T1000 (cell line): ENCODE measurements at regions not wholly inside any gene's neighbourhood (a gene's known extent, or its start where the extent isn't known, plus 50 kb on each side); places are given as distances from the start of the nearest gene placed in this dataset.
"Not testable (repeated sequence)": the region's sequence is repeated elsewhere in the genome, so short reads cannot be mapped to it uniquely, and the experiment has no call there.

Experiments
- DNase-seq: peaks from one replicate; lab custom pipeline; 2025; ENCODE audit warnings: mixed read lengths; lab: John Stamatoyannopoulos, UW

DNA sequence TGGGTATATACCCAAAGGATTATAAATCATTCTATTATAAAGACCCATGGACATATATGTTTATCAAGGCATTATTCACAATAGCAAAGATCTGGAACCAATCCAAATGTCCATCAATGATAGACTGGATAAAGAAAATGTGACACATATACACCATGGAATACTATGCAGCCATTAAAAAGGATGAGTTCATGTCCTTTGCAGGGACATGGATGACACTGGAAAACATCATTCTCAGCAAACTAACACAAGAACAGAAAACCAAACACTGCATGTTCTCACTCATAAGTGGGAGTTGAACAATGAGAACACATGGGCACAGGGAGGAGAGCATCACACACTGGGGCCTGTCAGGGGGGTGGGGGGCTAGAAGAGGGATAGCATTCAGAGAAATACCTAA, 136.9 kb upstream of the ST8SIA4 start:
- not testable (repeated sequence) for DNase-seq

DNA sequence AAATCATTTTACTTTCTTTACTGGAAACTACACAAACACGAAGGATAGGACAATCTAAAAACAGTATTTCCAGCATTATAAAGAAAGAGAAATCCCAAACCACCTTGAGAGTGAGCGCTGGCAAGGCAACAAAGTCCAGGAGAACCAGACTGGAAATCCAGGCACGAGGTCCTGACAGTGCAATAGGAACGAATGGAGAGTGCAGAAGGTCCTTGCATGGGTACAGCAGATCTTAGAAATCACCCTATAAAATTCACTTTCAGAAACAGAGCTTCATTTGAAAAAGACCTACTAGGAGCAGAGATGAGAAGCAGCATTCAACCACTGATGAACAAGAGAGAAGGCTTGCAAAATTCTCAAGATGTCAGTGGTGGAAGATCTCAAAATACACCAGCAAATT, 133.7 kb upstream of the ST8SIA4 start:
- DNase-seq: no peak

DNA sequence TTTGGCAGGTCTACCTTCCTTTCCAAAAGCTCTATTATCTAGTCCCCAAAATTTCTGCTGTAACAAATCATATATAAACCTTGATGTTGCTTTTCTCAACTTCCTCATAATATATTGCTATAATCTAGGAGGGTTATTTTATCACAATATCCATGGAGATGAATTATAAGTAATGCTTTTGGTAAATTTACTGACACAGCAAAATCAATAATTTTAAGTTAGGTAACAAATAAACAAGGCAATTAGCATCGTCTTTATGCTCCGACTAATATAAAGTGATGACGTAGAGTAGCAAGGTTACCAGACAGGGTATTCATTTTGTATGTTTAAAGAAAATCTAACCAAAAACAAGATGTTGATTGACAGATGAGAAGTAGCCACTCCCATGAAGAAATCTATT, 132.3 kb upstream of the ST8SIA4 start:
- DNase-seq: no peak

DNA sequence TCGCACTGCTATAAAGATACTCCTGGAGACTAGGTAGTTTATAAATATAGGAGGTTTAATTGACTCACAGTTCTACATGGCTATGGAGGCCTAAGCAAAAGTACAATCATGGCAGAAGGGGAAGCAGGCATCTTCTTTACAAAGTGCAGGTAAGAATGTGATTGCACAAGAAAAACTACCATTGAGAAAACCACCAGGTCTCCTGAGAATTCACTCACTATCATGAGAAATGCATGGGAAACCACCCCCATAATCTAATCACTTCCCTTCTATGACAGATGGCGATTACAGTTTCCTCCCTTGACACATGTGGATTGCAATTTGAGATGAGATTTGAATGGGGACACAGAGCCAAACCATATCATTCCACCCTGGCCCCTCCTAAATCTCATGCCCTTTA, 121.2 kb upstream of the ST8SIA4 start:
- DNase-seq: no peak

DNA sequence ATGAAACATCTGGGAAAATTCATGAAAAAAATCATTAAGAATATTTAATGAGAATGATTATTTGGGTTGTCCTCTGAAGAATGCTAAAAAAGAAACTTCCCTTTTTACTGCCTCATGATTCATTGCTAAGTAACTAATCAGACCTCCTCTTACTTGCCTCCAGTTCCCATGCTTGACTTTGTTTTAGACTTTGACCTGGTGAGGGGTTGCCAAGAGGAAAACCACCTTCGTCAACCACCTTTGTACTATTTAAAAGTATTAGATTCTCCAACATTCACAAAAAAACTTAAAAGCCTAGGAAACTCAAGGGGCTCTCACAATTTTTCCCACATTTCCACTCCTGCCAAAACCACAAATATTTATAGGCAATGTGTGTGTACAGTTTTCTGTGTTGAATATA, 115.2 kb upstream of the ST8SIA4 start:
- no peak for DNase-seq

DNA sequence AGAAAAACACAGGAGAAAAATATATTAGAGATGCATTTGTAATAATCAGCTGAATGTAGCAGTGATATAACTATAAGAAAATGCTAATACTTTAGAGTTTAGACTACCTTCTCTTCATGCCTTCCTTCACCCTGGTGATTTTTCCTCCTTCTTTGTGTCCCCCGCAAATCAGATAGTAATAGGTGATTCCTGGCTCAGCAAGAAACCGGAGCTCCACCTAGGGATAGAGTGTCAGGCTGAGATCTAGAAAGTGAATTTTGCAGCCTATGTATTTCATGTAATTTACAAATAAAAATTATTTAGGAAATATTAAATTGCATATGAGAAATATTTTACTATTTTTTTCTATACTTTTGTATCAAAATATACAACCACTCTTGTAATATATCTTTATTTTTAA, 109.8 kb upstream of the ST8SIA4 start:
- DNase-seq: no peak

DNA sequence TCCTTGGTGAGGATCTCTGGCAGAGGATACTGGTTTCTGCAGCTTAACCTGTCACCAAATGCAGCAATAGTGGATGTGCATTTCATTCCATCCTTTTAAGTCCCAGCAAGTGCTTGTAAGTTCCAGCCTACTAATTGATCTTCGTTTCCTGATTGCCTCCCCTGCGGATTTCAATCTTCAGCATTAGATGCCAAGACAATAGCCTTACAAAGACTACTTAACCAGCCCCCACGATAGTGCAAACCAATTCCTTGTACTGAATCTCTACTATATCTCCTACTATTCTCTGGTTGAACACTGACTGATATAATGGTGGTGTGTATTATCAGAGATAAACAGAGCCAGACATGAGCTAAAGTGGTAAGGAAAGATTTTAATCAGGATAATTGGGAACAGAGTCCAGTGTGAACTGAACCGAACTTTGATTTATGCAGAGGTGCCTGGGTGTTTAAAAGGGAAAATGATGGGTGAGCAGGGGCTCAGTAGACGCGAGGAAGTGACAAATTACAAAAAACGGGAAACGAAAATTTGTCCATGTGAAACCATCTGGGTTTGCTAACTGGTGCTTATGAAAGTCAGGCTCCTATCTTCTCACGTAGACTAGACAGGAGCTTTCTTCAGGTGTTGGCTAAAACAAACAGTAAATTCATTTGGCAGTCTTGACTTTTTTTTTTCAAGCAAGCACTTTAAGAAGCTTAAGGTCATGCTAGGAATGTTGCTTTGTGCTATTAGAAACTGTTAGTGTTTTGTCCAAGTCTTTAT, 106.9 kb upstream of the ST8SIA4 start:
- no peak for DNase-seq

DNA sequence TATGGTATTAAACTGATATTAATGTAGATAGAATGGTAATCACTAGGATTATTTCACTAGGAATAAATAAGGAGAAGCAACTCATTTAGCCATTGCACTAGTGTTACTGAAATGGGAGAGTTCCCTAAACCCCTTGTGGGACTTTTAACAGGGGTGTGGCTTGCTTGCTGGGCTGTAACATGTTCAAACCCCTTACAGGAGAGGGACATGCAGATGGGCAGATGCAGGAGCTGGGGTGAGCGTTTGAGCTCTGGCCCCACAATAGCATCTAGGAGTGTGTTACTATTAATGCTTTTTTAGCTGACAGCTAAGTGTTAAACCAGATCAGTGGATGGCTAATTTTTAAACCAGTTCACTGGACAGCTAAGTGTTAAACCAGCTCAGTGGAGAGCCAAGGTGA, 89.3 kb upstream of the ST8SIA4 start:
- no peak for DNase-seq

DNA sequence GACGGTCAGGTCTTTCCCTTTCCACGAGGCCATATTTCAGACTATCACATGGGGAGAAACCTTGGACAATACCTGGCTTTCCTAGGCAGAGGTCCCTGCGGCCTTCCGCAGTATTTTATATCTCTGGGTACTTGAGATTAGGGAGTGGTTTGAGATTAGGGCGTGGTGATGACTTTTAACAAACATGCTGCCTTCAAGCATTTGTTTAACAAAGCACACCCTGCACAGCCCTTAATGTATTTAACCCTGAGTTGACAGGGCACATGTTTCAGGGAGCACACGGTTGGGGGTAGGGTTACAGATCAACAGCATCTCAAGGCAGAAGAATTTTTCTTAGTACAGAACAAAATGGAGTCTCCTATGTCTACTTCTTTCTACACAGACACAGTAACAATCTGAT, 80.5 kb upstream of the ST8SIA4 start:
- not testable (repeated sequence) for DNase-seq

DNA sequence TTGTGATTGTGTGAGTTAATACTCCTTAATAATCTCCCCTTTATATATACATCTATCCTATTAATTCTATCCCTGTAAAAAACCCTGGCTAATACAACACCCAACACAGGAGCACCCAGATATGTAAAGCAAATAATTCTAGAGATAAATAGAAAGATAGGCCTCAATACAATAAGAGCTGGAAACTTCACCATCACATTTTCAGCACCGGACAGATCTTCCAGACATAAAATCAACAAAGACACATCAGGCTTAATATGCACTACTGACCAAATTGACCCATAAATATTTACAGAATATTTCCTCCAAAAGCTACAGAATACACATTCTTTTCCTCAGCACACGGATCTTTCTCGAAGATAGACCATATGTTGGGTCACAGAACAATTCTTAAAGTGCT, 71.0 kb upstream of the ST8SIA4 start:
- no peak for DNase-seq

DNA sequence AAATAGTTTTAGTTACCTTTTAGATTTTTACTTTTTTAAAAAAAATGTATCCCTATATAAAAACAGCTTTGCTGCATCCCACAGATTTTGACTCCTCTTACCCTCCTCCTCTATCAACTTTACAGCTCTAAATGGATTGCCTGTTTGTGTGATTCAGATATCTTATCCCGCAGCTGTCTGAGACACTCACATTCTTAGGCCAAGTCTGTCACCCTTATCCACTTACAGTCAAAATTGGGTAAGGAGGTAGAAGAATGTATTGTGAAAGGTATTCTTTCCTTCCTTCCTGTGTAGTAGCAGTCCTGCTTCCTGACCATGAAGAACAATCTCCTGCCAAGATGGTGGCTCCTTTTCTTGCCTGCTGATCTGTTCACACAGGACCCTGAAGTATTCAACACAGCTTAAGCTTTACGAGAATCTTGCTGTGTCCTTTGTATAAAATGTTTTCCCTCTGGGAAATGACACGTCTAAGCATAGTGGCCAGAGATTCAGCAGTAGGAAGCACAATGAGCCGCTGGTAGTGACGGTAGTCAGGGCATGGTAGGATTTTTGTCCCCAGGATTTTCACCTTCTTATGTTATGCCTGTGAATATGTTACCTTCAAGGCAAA, 67.7 kb upstream of the ST8SIA4 start:
- DNase-seq: no peak

DNA sequence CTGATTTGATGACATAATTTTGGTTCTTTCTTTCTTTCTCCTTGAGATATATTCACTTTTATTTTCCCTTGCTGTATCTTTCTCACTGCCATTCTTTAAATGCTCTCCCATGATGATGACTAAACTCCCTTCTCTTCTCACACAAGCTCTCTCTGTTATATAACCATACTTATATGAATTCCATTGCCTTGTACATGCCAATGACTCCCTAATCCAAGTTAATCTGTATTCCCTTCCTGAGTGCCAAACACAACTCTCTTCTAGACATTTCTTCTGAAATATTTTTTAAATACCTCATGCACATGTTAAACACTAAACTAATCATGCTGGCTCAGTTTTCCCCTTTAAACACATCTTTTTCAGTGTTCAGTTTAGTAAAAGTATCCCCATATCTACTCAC, 62.2 kb upstream of the ST8SIA4 start:
- no peak for DNase-seq
